GM12865 (cell line): ENCODE measurements at regions not wholly inside any gene's neighbourhood (a gene's known extent, or its start where the extent isn't known, plus 50 kb on each side); places are given as distances from the start of the nearest gene placed in this dataset.

Experiments used
- DNase-seq: peaks from one replicate; pipeline ENCODE4 v3.0.0; 2010; ENCODE audit warnings: low read depth
- H3K4me3 ChIP-seq: 2 replicates; pipeline ENCODE4 v1.5.1; 2011; ENCODE audit warnings: mild to moderate bottlenecking, low read depth, low read length, control low read depth
- CTCF ChIP-seq: IDR thresholded peaks from 2 replicates; pipeline ENCODE4 v1.5.1; 2011; ENCODE audit warnings: low read length, control low read depth, low read depth, inconsistent platforms; ENCODE audit not compliant: insufficient read depth; ENCODE audit errors: missing control alignments

- no peak for DNase-seq
- no peak overlapping the region for H3K4me3 ChIP-seq
- TF ChIP-seq CTCF, result no peak
Measured at GRCh38 chr10:4312051-4312835, 513.8 kb upstream of the AKR1E2 start.

DNA sequence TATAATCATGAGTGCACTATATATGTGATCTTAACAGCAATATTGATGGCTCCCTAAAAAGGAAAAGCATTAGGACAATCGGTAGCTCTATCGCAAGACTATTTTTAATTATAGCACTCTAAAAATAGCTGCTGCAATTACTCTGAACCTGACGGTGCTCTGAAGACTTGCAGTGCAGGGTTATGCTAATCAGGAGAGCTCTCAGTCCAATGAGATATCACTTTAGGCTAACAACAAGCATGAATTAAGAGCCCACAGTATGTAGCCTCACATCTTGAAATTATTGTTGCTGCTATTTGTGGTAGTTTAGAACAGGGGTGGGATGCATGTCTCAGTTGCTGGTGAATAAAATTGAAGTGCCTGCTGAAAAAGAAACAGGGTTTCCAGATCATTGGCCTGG is 515.8 kb upstream of the AKR1E2 start:
- no peak overlapping the region for H3K4me3 ChIP-seq
- no peak for TF ChIP-seq CTCF
- DNase-seq, result no peak

DNA sequence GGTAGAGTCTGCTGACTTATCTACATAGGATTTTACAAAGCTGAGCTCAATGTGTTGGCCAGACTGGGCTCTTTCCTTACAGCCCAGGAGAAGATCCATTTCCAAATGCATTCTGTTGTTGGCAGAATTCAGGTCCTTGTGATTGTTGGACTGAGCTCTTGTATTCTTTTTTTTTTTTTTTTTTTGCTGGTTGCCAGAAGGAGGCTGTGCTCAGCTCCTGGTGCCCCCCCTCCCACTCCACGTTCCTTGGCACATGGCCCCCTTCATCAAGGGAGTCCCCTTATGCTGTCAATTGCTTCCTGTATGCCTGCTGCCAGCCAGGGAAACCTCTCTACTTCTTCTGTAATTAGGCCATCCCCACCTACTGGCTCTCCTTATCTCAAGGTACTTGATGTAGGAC is 518.1 kb upstream of the AKR1E2 start:
- DNase-seq, result no peak
- H3K4me3 ChIP-seq, result no peak overlapping the region
- no peak for TF ChIP-seq CTCF

DNA sequence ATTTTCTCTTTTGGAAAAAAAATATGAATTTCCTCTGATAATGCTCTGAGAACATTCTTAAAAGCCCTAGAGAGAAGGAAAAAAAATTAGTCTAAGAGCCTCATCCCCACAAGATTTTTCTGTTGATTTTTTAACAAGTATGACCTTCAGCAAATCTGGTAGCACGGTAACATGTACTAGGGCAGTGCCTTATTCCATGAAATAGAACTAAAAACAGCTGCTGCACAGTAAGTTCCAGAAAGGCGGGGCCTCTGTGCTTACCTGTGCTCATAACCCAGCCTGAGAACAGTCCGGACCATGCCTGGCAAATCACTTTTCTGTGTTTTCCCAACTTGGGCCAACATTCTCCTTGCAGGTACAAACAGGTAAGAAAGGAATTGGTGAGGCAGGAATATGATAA is 519.1 kb upstream of the AKR1E2 start:
- H3K4me3 ChIP-seq, result no peak overlapping the region
- DNase-seq, result no peak
- TF ChIP-seq CTCF, result no peak

- no peak for DNase-seq
- no peak for TF ChIP-seq CTCF
- H3K4me3 ChIP-seq, result no peak overlapping the region
Measured at GRCh38 chr10:4303045-4303444, 518.0 kb upstream of the KLF6 start.

- DNase-seq, result no peak
- no peak overlapping the region for H3K4me3 ChIP-seq
- no peak for TF ChIP-seq CTCF
Measured at GRCh38 chr10:4301291-4302045, 516.5 kb upstream of the KLF6 start.
